Stromal cell of bone marrow (primary cell): ENCODE measurements at regions not wholly inside any gene's neighbourhood (a gene's known extent, or its start where the extent isn't known, plus 50 kb on each side); places are given as distances from the start of the nearest gene placed in this dataset.

Experiments
- DNase-seq: peaks from one replicate; pipeline ENCODE4 v3.0.0-alpha.2; 2012; ENCODE audit warnings: low read depth

DNA sequence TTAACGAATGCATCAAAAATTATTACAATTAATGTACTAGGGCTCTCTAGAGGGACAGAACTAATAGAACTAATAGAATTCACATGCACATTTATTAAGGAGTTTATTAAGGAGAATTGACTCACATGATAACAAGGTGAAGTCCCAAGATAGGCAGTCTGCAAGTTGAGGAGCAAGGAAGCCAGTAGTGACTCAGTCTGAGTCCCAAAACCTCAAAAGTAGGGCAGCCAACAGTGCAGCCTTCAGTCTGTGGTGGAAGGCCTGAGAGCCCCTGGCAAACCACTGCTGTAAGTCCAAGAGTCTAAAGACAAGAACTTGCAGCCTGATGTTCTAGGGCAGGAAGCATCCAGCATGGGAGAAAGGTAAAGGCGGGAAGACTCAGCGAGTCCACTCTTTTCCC is 633.8 kb downstream of the SEMA5A start:
- peak; percentile 26 for DNase-seq

DNA sequence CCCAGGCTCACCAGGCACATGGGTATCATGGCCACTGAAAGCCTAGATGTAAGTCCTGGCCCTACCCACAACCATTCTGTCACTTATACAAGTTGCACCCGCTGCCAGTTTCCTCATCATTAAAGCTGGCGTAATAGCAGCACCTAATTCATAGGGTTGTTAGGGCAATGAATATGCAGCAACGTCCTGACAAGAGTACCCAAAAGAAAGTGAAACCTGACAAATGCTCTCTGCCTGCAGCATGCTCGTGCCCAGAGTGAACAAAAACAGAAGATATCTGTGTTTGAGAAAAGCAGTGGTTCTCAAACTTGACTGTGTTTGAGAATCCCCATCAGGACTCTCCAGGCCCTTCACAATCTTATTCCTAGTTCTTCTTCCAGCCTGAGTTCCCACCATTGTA is 632.4 kb downstream of the SEMA5A start:
- no peak for DNase-seq

GRCh38 chr5:8919096-8919495 is 626.8 kb downstream of the SEMA5A start:
- no peak for DNase-seq

DNA sequence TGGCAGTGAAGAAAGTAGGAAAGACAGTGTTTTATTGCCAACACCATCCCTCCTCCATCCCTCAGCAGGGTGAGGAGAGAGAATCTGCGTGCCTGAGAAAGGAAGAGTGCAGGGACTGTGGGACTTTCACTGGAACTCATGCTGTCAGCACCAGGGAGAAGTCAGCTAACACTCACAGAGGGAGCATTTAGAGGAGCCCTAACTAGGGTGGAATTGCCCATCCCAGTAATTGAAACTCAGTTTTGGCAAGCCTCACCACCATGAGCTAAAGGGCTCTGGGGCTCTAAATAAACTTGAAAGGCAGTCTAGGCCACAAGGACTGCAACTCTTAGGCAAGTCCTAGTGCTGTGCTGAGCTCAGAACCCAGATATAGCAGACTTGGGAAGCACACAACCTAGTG is 622.3 kb downstream of the SEMA5A start:
- peak; percentile 41 for DNase-seq

DNA sequence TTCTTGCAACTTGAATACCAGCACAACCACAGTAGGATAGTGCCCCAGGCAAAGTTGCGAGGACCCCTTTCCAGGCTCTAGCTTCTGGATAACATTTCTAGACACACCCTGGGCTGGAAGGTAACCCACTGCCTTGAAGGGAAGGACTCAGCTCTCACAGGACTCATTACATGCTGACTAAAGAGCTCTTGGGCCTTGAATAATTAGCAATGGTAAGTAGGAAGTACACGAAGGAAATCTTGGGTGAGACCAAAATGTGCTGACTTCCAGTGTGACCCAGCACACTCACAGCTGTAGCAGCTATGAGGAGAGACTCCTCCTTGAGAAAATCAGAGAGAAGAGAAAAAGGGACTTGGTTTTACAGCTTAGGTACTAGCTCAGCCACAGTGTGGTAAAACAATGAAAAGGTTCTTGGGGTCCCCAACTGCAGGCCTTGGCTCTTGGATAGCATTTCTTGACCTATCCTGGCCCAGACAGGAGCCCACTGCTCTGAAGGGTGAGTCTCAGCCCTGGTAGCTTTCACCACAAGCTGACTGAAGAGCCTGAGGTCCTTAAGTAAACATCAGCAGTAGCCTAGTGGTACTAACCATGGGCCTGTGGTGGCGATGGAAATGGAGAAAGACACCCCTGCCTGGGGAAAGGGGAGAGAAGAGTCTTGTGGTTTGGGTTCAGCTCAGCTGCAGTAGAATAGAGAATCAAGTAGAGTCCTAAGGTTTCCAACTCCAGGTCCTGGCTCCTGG is 621.7 kb downstream of the SEMA5A start:
- no peak for DNase-seq

GRCh38 chr5:8930021-8930420 is 615.9 kb downstream of the SEMA5A start:
- no peak for DNase-seq

DNA sequence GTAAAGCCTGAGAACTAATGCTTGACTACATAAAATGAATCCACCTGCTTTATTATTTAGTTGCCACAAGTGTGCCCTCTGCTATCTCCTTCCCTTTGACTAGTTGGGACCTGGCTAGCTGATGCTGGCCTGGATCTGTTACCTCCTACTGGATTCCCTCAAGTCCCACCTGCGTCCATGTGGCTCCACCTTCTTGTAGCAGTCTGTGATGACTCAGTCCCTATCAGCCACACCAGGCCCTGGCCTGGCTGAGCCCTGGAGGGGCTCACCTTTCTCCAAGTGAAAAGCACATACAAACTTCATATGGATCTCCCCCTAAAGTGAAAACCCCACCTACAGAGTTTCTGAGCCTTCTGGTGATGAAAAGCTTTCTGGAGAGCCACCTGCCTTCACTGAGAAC is 611.4 kb downstream of the SEMA5A start:
- no peak for DNase-seq

DNA sequence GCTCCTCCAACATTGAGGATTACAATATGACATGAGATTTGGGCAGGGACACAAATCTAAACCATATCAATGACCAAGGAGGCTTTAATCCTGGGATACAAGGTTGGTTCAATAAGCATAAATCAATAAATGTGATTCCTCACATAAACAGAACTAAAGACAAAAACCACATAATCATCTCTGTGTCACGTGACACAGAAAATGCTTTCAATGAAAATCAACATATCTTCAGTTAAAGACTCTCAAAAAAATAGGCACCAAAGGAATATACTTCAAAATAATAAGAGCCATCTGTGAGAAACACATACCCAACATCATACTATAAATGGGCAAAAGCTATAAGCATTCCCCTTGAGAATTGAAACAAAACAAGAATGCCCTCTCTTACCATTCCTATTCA is 604.9 kb downstream of the SEMA5A start:
- no peak for DNase-seq

DNA sequence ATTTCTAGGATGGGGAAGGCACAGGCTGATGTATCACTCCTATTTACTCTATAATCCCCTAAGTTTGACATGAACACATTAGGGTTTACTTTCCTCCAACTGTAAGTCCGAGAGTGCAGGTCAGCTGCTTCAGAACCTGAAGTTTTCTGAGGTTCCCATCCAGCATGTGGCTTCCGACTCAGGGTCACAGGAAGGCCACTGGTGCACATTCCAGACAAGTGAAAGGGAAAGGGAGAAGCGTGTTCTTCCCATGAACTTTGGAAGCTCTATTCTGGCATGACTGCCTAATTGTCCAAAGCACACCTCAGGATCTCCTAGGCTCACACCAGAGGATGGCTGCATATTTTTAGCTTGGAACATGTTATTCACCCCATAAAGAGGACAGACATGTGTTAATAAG is 602.6 kb downstream of the SEMA5A start:
- DNase-seq = no peak

DNA sequence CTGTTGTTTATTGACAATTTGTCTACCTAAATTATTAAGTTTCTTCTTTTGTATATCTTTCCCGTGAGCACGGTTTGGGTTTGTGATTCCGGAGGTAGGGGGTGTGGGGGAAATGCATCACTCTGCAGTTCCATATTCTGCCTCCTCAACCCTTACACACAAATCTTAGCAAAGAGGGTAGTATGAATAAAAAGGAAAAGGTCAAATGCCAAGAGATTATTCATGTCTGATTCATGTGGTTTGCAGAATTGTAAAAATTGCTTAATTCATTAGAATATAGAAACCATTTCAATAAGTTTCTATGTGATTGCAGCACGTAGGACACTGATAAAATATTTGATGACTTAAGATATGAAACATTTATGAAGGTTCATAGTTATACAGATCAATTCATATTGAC is 601.9 kb downstream of the SEMA5A start:
- no peak for DNase-seq

DNA sequence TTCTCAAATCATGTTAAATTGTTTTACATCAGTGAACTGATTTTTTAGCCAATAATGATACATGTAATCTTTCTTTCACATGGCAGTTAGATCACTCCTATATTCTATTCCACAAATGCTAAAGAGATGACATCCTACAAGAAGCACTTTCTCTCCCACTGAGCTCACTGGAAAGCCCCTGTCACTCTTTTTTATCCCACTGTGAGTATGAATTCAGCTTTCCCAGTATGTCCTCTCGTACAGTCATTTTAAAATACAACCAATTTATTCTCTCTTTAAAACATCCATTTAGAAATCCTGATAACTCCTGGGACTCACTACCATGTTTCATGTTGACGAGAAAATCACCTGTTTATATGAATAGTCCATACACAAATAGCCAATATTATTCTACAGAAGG is 599.9 kb downstream of the SEMA5A start:
- DNase-seq = no peak

GRCh38 chr5:8949908-8950307 is 596.0 kb downstream of the SEMA5A start:
- DNase-seq = no peak

DNA sequence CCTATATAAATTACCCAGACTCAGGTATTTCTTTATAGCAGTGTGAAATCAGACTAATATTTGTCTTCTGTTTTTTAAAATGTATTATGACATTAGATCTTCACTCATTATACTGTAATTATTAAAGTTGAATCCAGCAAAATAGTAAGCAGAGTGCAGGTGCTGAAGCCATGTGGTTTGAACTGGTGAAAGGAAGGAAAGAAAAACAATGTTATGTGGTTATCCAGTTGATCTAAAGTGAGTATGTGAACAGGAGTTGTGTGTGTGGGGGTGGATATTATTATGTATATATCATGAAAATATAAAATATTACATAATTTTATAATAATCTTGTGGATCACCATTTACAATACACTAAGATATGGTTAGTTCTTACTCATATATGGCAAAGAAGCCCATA is 593.7 kb downstream of the SEMA5A start:
- no peak for DNase-seq

- DNase-seq = no peak
These were observed 592.9 kb downstream of the SEMA5A start for GRCh38 chr5:8953016-8953415.

- no peak for DNase-seq
These were observed 591.9 kb downstream of the SEMA5A start for GRCh38 chr5:8953911-8954438.

GRCh38 chr5:8954801-8955200 is 591.1 kb downstream of the SEMA5A start:
- no peak for DNase-seq

DNA sequence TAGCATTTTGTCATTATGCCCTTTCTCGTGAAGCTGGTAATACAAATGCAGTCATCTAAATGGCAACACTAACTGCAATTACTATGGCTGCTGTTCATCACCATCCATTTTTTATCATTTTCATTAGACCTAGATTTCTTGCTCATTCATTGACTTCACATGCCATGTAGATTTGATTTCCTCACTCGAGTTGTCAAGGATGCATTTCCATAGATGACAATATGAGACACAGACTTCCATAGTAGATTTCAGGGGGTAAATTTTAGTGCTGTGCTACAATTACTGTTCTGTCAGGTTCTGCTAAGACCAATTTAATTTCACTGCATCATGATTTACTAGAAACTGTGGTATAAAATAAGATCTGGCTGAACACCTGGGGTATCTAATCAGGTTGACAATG is 589.2 kb downstream of the SEMA5A start:
- no peak for DNase-seq

GRCh38 chr5:8958602-8959001 is 587.3 kb downstream of the SEMA5A start:
- DNase-seq = no peak

DNA sequence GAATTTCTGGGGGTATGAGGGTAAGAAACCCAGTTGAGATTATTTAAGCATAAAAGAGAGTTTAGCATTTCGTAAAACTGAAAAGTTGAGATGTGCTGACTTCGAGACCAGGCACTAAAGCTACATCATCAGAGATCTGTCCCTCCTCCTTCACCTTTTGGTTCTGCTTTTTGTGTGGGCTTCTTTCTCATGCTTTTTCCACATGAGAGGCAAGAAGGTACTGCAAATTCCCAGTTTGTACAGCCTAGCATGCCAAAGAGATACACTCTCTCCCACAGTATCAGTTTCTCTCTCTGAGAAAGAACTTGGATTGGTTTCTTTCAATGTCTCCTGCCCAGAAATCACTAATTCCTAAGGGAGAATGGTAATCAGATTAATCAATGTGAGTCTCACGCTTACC is 584.7 kb downstream of the SEMA5A start:
- no peak for DNase-seq

DNA sequence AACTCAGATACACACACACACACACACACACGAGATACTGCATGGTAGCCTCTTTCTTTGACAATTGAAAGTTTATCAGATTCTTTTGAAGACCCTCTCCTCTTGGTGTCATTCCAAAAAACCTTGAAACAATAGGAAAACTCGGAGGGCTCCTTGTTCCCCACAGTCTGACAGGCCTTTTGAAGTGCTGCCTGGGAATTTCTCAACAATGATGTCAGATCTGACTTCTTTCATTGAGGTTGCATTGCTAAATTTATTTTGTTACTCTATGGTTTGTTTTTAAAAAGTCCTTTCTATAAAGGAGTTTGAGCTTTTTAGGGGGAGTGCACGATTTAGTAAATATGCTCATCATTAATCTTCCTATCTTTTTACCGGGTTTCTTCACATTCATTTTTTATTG is 583.9 kb downstream of the SEMA5A start:
- DNase-seq = no peak

DNA sequence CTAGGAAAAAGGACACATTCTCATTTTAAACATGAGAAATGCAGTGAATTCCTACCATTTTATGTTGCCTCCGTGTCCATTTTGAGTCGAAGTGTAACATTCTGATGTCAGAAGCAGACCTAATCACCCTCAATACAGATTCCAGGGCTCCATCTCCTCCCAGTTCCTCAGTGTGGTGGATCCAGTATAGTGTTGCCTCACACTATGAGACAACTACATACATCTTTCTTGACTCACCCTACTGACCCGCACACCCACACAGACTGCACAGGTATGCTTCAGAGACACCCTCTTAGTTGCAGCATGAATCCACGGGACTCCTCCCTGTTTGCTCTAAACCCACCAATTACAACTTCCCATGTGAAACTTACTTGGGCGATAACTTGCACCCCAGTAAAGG is 564.9 kb downstream of the SEMA5A start:
- DNase-seq = no peak

DNA sequence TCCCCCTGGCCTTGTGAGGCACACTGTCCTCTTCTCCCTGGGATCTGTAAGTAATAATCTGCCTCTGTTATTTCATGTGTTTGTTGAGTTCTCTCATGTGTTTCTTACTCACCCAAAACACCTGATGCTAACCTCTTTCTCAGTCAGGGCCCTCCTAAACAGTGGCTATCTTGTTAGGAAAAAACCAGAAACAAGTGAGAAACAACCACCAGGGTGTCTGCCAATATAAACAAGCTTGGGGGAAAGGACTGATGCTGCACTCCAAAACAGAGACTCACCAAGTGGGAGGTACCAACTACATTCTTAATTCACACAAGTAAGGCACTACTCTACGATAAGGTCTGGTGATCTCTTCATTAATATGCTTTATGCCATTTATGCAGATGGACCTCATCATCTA is 564.4 kb downstream of the SEMA5A start:
- peak; percentile 45 for DNase-seq

- no peak for DNase-seq
These were observed 561.5 kb downstream of the SEMA5A start for GRCh38 chr5:8984386-8984785.
